Neural cell (in vitro differentiated cells): ENCODE measurements at regions not wholly inside any gene's neighbourhood (a gene's known extent, or its start where the extent isn't known, plus 50 kb on each side); places are given as distances from the start of the nearest gene placed in this dataset.

Source experiments
- EP300 ChIP-seq: fragments of 450-650 bp; conservative IDR thresholded peaks from 2 replicates; pipeline ENCODE4 v1.6.1; 2014; ENCODE audit warnings: antibody characterized with exemption, mild to moderate bottlenecking, moderate library complexity; ENCODE audit not compliant: poor library complexity, severe bottlenecking
- EZH2 ChIP-seq: fragments of 200-600, 300-800 bp; shearing (Covaris generic), sonication (generic); IDR thresholded peaks from 2 replicates; pipeline ENCODE4 v1.6.1; 2014; ENCODE audit warnings: antibody characterized with exemption, low read length, borderline replicate concordance, mild to moderate bottlenecking; ENCODE audit not compliant: insufficient read depth, poor library complexity, severe bottlenecking
- MXI1 ChIP-seq: fragments of 450-650 bp; conservative IDR thresholded peaks from 2 replicates; pipeline ENCODE4 v1.6.1; 2014; ENCODE audit warnings: antibody characterized with exemption, mild to moderate bottlenecking; ENCODE audit not compliant: poor library complexity, severe bottlenecking
- REST ChIP-seq: IDR thresholded peaks from 2 replicates; pipeline ENCODE4 v1.6.1; 2012; ENCODE audit warnings: borderline replicate concordance
- SMC3 ChIP-seq: fragments of 450-650 bp; conservative IDR thresholded peaks from 2 replicates; pipeline ENCODE4 v1.6.1; 2014; ENCODE audit warnings: antibody characterized with exemption, mild to moderate bottlenecking, moderate library complexity; ENCODE audit not compliant: poor library complexity
- TAF1 ChIP-seq: IDR thresholded peaks from 2 replicates; pipeline ENCODE4 v1.6.1; 2012; ENCODE audit warnings: low read depth
- TF ChIP-seq, protein P1 (sequence below): fragments of 450-650 bp; IDR thresholded peaks from 2 replicates; pipeline ENCODE4 v1.5.1; 2014; ENCODE audit warnings: antibody characterized with exemption, mild to moderate bottlenecking, moderate library complexity; ENCODE audit not compliant: poor library complexity, severe bottlenecking

- TF ChIP-seq, protein P1, sequence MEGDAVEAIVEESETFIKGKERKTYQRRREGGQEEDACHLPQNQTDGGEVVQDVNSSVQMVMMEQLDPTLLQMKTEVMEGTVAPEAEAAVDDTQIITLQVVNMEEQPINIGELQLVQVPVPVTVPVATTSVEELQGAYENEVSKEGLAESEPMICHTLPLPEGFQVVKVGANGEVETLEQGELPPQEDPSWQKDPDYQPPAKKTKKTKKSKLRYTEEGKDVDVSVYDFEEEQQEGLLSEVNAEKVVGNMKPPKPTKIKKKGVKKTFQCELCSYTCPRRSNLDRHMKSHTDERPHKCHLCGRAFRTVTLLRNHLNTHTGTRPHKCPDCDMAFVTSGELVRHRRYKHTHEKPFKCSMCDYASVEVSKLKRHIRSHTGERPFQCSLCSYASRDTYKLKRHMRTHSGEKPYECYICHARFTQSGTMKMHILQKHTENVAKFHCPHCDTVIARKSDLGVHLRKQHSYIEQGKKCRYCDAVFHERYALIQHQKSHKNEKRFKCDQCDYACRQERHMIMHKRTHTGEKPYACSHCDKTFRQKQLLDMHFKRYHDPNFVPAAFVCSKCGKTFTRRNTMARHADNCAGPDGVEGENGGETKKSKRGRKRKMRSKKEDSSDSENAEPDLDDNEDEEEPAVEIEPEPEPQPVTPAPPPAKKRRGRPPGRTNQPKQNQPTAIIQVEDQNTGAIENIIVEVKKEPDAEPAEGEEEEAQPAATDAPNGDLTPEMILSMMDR: no peak
- TF ChIP-seq TAF1: no peak
- TF ChIP-seq REST: no peak
- no peak for TF ChIP-seq MXI1
- TF ChIP-seq EZH2: no peak
- no peak for TF ChIP-seq EP300
- no peak for TF ChIP-seq SMC3
These were observed 150.3 kb upstream of the MCTP2 start for GRCh38 chr15:94080989-94081605.
